Fibroblast of pulmonary artery (primary cell): ENCODE measurements at regions not wholly inside any gene's neighbourhood (a gene's known extent, or its start where the extent isn't known, plus 50 kb on each side); places are given as distances from the start of the nearest gene placed in this dataset.
"Not testable (repeated sequence)": the region's sequence is repeated elsewhere in the genome, so short reads cannot be mapped to it uniquely, and the experiment has no call there.

ENCODE experiments used
- DNase-seq: peaks from one replicate; pipeline ENCODE4 v3.0.0-alpha.2; 2010; ENCODE audit warnings: low read depth
- H3K4me3 ChIP-seq: replicated peaks from 2 replicates; pipeline ENCODE4 v1.5.1; 2011; ENCODE audit warnings: low read depth, mild to moderate bottlenecking, control low read depth, low read length, moderate library complexity
- CTCF ChIP-seq: IDR thresholded peaks from 2 replicates; pipeline ENCODE4 v1.5.1; 2011; ENCODE audit warnings: mild to moderate bottlenecking, control low read depth, low read length, inconsistent platforms; ENCODE audit errors: missing control alignments

- no peak for DNase-seq
- no peak overlapping the region for H3K4me3 ChIP-seq
- TF ChIP-seq CTCF = no peak
Measured at GRCh38 chr15:66865622-66866611, 163.9 kb downstream of the SMAD6 start.

GRCh38 chr15:66866656-66867055 is 164.6 kb downstream of the SMAD6 start:
- H3K4me3 ChIP-seq = no peak overlapping the region
- no peak for TF ChIP-seq CTCF
- DNase-seq = no peak

- TF ChIP-seq CTCF = no peak
- no peak for DNase-seq
- no peak overlapping the region for H3K4me3 ChIP-seq
Measured at GRCh38 chr15:66868918-66869317, 166.9 kb downstream of the SMAD6 start.

- no peak for DNase-seq
- no peak for TF ChIP-seq CTCF
- no peak overlapping the region for H3K4me3 ChIP-seq
Measured at GRCh38 chr15:66870880-66871388, 168.9 kb downstream of the SMAD6 start.

GRCh38 chr15:66872405-66872804 is 170.4 kb downstream of the SMAD6 start:
- no peak overlapping the region for H3K4me3 ChIP-seq
- DNase-seq = no peak
- TF ChIP-seq CTCF = no peak

GRCh38 chr15:66873331-66873730 is 171.3 kb downstream of the SMAD6 start:
- H3K4me3 ChIP-seq, DNase-seq: not testable (repeated sequence)

GRCh38 chr15:66873856-66874255 is 171.8 kb downstream of the SMAD6 start:
- no peak for TF ChIP-seq CTCF
- no peak for DNase-seq
- no peak overlapping the region for H3K4me3 ChIP-seq
